ENCODE measurements at regions not wholly inside any gene's neighbourhood (a gene's known extent, or its start where the extent isn't known, plus 50 kb on each side); places are given as distances from the start of the nearest gene placed in this dataset.

DNA sequence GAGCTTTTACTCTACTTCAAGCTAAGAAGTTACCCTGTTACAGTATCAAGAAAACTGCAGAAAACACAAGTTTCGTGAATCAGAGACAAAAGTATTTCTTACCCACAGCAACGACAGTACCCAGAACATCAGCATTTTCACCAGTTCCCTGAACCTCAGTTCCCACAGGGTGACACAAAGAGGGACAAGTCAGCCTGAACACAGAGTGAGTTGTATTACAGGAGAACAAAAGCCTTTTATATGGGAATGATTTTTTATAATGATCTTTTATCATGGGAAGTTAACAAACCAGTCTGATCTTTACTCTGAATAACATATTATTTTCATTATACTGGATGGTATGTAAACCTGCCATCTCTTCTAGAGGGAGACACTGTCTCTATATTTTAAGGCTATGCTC is 139.0 kb upstream of the ITGA1 start:
- TF ChIP-seq, protein P1, sequence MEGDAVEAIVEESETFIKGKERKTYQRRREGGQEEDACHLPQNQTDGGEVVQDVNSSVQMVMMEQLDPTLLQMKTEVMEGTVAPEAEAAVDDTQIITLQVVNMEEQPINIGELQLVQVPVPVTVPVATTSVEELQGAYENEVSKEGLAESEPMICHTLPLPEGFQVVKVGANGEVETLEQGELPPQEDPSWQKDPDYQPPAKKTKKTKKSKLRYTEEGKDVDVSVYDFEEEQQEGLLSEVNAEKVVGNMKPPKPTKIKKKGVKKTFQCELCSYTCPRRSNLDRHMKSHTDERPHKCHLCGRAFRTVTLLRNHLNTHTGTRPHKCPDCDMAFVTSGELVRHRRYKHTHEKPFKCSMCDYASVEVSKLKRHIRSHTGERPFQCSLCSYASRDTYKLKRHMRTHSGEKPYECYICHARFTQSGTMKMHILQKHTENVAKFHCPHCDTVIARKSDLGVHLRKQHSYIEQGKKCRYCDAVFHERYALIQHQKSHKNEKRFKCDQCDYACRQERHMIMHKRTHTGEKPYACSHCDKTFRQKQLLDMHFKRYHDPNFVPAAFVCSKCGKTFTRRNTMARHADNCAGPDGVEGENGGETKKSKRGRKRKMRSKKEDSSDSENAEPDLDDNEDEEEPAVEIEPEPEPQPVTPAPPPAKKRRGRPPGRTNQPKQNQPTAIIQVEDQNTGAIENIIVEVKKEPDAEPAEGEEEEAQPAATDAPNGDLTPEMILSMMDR (conservative IDR thresholded peaks at IDR 0.05) = no peak
- TF ChIP-seq ZFX (IDR thresholded peaks at IDR 0.05) = no peak
- H3K27ac ChIP-seq = no peak overlapping the region

DNA sequence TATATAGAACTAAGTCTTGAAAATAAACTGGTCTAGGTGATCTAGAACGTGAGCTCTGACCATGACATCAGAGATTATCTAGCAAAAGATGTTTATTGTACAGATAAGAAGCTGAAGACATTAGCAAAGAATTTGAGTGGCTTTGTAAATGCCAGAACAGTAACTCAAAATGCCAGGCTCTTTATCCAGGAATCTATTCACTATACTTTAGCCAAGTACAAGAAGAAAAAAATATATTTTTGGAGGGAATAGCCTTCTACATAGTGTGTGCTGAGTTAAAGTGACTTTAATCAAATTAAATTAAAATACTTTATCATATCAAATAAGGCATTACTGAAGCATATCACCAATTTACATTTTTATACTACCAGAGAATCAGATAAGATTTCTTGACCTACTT is 132.6 kb upstream of the ITGA1 start:
- TF ChIP-seq, protein P1 (conservative IDR thresholded peaks at IDR 0.05) = no peak
- no peak for TF ChIP-seq ZFX (IDR thresholded peaks at IDR 0.05)

DNA sequence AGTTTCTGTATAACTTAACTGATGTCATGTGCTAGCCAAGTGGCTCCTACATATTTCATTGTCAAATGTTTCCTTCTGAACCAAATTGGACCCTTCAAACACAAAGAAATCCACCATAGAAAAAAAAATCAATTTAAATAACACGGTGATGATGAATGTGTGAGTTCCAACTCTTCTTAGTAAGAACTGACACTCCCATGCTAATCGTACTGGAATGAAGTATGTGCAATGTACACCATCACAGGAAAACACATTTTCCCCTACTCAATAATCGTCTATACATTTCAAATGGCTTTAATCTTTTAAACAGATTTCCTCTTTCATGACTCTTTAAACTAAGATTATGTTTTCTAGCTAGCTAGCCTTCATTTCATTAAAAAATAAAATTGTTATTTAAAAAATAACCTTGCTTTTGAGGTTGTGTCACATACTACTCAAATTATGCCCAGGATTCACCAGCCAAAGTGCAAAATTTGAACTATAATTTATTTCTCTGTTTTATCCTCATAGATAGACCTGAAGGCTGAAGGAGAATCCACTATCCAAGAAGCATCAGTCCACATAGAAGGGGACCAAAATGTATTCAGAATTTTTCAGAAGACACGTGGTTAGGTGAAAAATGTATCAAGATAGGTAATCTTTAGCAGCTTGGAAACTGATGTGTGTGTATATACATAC is 131.0 kb upstream of the ITGA1 start:
- H3K27ac ChIP-seq = no peak overlapping the region
- TF ChIP-seq, protein P1 (conservative IDR thresholded peaks at IDR 0.05) = no peak
- no peak for TF ChIP-seq ZFX (IDR thresholded peaks at IDR 0.05)

More for the DNA sequence above, 132.6 kb upstream of the ITGA1 start:
- H3K27ac ChIP-seq = no peak overlapping the region

DNA sequence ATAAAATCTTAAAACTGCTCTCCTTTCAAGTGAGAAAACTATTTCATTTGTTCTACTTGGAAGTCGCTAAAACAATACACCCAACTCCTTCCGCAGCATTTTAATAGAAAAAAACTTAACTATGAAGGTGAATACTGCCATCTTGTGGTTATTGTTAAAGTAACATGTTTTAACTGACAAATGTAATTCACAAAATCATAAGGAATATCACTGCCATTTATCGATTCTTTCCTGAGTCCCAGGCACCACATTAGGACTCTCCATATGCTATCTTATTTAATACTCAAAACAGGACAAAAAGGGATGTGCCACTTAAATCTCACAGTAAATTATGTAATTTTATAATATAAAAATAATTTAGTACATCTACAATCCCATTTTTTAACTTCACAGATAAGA is 130.5 kb upstream of the ITGA1 start:
- TF ChIP-seq, protein P1 (conservative IDR thresholded peaks at IDR 0.05) = peak; percentile 64
- no peak for TF ChIP-seq ZFX (IDR thresholded peaks at IDR 0.05)
- H3K27ac ChIP-seq = no peak overlapping the region

DNA sequence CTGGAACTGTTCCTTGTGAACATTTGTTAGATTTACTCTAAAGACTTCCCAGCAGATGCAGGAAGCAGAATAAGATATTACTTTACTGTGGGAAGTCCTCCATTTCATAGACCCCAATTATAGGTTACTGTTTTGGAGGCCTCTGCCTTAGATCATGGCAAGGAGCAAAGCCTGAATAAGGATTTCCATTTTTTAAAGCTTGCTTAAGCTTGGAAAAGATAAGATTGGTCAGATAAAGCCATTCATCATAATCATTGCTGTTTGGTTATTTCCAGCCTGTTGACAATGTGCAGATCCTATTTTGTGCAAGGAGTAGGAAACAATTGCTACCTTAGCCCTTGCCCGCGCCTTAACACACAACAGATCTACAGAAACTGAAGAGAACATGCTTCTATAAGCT is 129.5 kb upstream of the ITGA1 start:
- no peak for TF ChIP-seq ZFX (IDR thresholded peaks at IDR 0.05)
- TF ChIP-seq, protein P1 (conservative IDR thresholded peaks at IDR 0.05) = no peak
- H3K27ac ChIP-seq = no peak overlapping the region

DNA sequence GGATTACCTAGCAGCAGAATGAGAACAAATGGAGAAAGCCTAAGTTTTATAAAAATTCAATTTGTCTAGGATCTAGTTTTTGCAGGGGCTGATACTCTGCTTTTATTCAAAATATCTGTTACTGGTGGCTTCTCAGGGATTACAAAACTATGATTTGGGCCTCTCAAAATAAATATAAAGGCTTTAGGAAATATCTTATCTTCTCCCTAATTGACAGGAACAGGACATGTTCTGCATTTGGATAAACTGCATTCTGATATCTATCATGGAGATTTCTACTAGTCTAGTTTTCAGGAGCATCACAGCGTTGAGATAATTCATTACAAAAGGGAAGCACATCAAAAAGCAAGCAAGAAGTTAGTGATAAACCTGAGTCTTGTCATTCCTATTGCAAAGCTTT is 127.1 kb upstream of the ITGA1 start:
- H3K27ac ChIP-seq = no peak overlapping the region
- TF ChIP-seq, protein P1 (conservative IDR thresholded peaks at IDR 0.05) = no peak
- no peak for TF ChIP-seq ZFX (IDR thresholded peaks at IDR 0.05)

DNA sequence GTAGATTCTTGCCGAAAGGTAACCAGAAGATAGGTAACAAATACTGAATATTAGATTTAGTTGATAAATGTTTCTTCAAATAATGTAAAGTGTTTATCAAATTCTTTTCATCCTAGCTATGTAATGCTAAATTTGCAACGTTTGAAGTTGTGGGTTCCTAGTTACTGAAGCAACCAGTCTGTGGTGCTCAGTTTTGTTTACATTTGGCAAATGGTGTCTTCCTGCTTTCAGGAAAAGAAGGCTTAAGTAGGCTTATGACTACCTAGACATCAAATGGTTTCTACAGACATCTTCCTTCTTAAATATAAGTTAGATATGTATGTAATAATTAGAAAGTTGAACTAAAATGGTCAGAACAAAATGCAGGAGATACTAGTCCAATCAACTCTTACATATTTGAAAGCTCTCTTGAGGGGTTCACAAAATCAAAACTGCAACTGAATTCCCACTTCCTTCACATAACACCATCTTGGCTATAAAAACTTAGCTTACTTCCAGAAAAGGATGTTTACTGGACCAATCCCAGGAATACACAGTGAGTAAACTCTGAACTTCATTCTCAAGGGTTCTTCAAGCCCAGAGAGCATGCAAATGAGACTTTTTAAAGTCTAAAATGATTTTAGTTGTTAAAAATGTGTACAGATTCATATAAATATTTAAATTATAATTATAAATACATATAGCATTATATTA is 125.7 kb upstream of the ITGA1 start:
- no peak overlapping the region for H3K27ac ChIP-seq
- TF ChIP-seq, protein P1 (conservative IDR thresholded peaks at IDR 0.05) = no peak
- no peak for TF ChIP-seq ZFX (IDR thresholded peaks at IDR 0.05)

All from C4-2B (cell line).